CD14-positive monocyte (primary cell): ENCODE measurements at regions not wholly inside any gene's neighbourhood (a gene's known extent, or its start where the extent isn't known, plus 50 kb on each side); places are given as distances from the start of the nearest gene placed in this dataset.
"Not testable (repeated sequence)": the region's sequence is repeated elsewhere in the genome, so short reads cannot be mapped to it uniquely, and the experiment has no call there.

Experiments
- DNase-seq, 3 donors: peaks; one replicate each; pipeline ENCODE4 v3.0.0-alpha.2; 2011 to 2022
- H2AFZ ChIP-seq: 2 replicates; pipeline ENCODE4 v1.6.0; 2012; ENCODE audit warnings: mild to moderate bottlenecking, low read depth, low read length, inconsistent platforms; ENCODE audit not compliant: insufficient read depth, poor library complexity, severe bottlenecking
- H3K27ac ChIP-seq, 2 donors: 1 replicate in 1 of 2; 2 replicates in 1 of 2; pipeline ENCODE4 v1.5.1; 2012 to 2013; ENCODE audit warnings: low read length in 2 of 2, control low read depth in 1 of 2, inconsistent platforms in 1 of 2, low read depth in 1 of 2, mild to moderate bottlenecking in 1 of 2
- H3K27me3 ChIP-seq, 2 donors: one replicate each; pipeline versions ENCODE4 v1.6.0 to v1.6.1; 2011 to 2013; ENCODE audit warnings: low read length in 2 of 2; ENCODE audit not compliant: control insufficient read depth in 2 of 2, insufficient read depth in 2 of 2
- H3K36me3 ChIP-seq, 2 donors: replicated peaks in 1 of 2; 1 replicate in 1 of 2; 2 replicates in 1 of 2; pipeline versions ENCODE4 v1.5.1 to v1.6.1; 2012 to 2013; ENCODE audit warnings: low read length in 2 of 2, control low read depth in 1 of 2, inconsistent platforms in 1 of 2, mild to moderate bottlenecking in 1 of 2; ENCODE audit not compliant: insufficient read depth in 2 of 2, control insufficient read depth in 1 of 2
- H3K4me1 ChIP-seq, 2 donors: 1 replicate in 1 of 2; 2 replicates in 1 of 2; pipeline versions ENCODE4 v1.5.1 to v1.6.1; 2012 to 2013; ENCODE audit warnings: low read length in 2 of 2, control low read depth in 1 of 2, inconsistent platforms in 1 of 2, mild to moderate bottlenecking in 1 of 2, moderate library complexity in 1 of 2; ENCODE audit not compliant: insufficient read depth in 2 of 2, control insufficient read depth in 1 of 2
- H3K4me2 ChIP-seq: replicated peaks from 2 replicates; pipeline ENCODE3; 2012; ENCODE audit warnings: low read length, moderate library complexity, mild to moderate bottlenecking; ENCODE audit not compliant: poor library complexity, severe bottlenecking; ENCODE audit errors: extremely low read depth
- H3K4me3 ChIP-seq, 3 experiments: fragments of 200-600 bp in 1 of 3; sonication (generic) in 1 of 3; replicated peaks in 1 of 3; 1 replicate in 2 of 3; 2 replicates in 1 of 3; pipeline ENCODE4 v1.5.1; 2011 to 2013; ENCODE audit warnings: low read length in 3 of 3, mild to moderate bottlenecking in 3 of 3, control low read depth in 2 of 3, low read depth in 2 of 3, inconsistent platforms in 1 of 3, moderate library complexity in 1 of 3
- H3K79me2 ChIP-seq: 2 replicates; pipeline ENCODE4 v1.6.0; 2012; ENCODE audit warnings: mild to moderate bottlenecking, control low read depth, inconsistent platforms, low read length, moderate library complexity; ENCODE audit not compliant: insufficient read depth
- H3K9ac ChIP-seq: 2 replicates; pipeline ENCODE4 v1.6.0; 2017; ENCODE audit warnings: low read length, mild to moderate bottlenecking; ENCODE audit not compliant: insufficient read depth, poor library complexity, severe bottlenecking
- H3K9me3 ChIP-seq, 2 donors: replicated peaks in 1 of 2; 1 replicate in 1 of 2; 2 replicates in 1 of 2; pipeline versions ENCODE4 v1.5.1 to v1.6.1; 2012 to 2013; ENCODE audit warnings: low read length in 2 of 2, control low read depth in 1 of 2; ENCODE audit not compliant: control insufficient read depth in 1 of 2, insufficient read depth in 1 of 2
- H4K20me1 ChIP-seq: 2 replicates; pipeline ENCODE4 v1.6.0; 2012; ENCODE audit warnings: mild to moderate bottlenecking, low read length, control low read depth, moderate library complexity; ENCODE audit not compliant: insufficient read depth
- H3K27ac Mint-ChIP-seq, 7 donors: one replicate each; pipeline ENCODE4 v1.8.0; 2020; ENCODE audit warnings: mild to moderate bottlenecking in 7 of 7, mixed read lengths in 7 of 7, moderate library complexity in 6 of 7, inconsistent platforms in 2 of 7
- H3K27me3 Mint-ChIP-seq, 3 donors: one replicate each; pipeline ENCODE4 v1.8.0; 2021 to 2022; ENCODE audit warnings: low read depth in 3 of 3, mild to moderate bottlenecking in 3 of 3, mixed read lengths in 3 of 3, moderate library complexity in 3 of 3, inconsistent platforms in 1 of 3
- H3K36me3 Mint-ChIP-seq, 2 donors: one replicate each; pipeline ENCODE4 v1.8.0; 2020; ENCODE audit warnings: mixed read lengths in 2 of 2, inconsistent platforms in 1 of 2, mild to moderate bottlenecking in 1 of 2
- H3K4me1 Mint-ChIP-seq: one replicate; pipeline ENCODE4 v1.8.0; 2020; ENCODE audit warnings: mild to moderate bottlenecking, mixed read lengths
- H3K4me3 Mint-ChIP-seq, 2 donors: one replicate each; pipeline ENCODE4 v1.8.0; 2020; ENCODE audit warnings: mild to moderate bottlenecking in 2 of 2, mixed read lengths in 2 of 2, moderate library complexity in 1 of 2
- H3K9me3 Mint-ChIP-seq, 7 donors: one replicate each; pipeline ENCODE4 v1.8.0; 2020 to 2022; ENCODE audit warnings: mixed read lengths in 7 of 7, mild to moderate bottlenecking in 6 of 7, moderate library complexity in 6 of 7, inconsistent platforms in 2 of 7
- WGBS: methylation state at CpG from one replicate; pipeline ENCODE4 v1.1.5; 2013; ENCODE audit warnings: missing lambda C conversion rate; ENCODE audit not compliant: insufficient coverage; 5-methylcytosine and 5-hydroxymethylcytosine counted together
- intact Hi-C, 2 donors: fragments of 100-400 bp; cut with micrococcal nuclease; formaldehyde crosslinking; loops; one replicate each; pipeline versions ENCODE4 v1.15.0 to v1.15.1; 2023
- TF ChIP-seq, protein P1 (sequence below): fragments of 200-600 bp; IDR thresholded peaks from one replicate; pipeline ENCODE4 v1.8.0; 2022; ENCODE audit warnings: antibody characterized with exemption, mild to moderate bottlenecking

DNA sequence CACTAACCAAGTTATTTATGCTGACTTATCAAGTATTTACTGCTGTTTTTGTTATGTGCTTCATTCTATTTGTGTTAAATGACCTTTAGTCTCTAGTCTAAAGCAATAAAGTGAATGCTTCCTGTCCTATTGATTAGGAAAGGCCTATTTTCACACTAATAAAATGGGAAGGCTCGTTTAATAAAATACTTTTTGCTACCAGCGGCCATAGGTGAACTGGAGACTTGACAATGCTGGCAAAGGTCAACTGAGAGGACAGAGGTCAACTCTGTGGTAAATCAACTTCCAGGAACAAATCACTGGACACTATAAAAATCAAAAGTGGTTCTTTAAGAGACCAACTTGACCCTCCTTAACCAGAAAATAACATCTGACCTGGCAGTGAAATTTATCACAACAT, 634.3 kb downstream of the ISL1 start:
- Mint-ChIP-seq H3K27ac (no peak overlapping the region), H3K36me3 (no peaks in the 10 kb centered on the region), H3K4me1 (no peaks in the 10 kb centered on the region), H3K27me3 (no peaks in the 10 kb centered on the region), H3K4me3 (no peak overlapping the region), H3K9me3 (peaks cover 0 to 2% (median 0%) of the 10 kb centered on the region in 7 donors)
- Histone ChIP-seq H3K4me1 (no peaks in the 10 kb centered on the region), H3K4me2 (no peak overlapping the region), H3K9ac (no peak overlapping the region), H3K79me2 (no peaks in the 10 kb centered on the region), H3K9me3 (no peaks in the 10 kb centered on the region), H3K27ac (no peak overlapping the region), H2AFZ (no peak overlapping the region), H3K4me3 (no peak overlapping the region), H3K27me3 (no peaks in the 10 kb centered on the region), H3K36me3 (no peaks in the 10 kb centered on the region), H4K20me1 (no peaks in the 10 kb centered on the region)
- intact Hi-C loops = no loop called here
- TF ChIP-seq, protein P1, sequence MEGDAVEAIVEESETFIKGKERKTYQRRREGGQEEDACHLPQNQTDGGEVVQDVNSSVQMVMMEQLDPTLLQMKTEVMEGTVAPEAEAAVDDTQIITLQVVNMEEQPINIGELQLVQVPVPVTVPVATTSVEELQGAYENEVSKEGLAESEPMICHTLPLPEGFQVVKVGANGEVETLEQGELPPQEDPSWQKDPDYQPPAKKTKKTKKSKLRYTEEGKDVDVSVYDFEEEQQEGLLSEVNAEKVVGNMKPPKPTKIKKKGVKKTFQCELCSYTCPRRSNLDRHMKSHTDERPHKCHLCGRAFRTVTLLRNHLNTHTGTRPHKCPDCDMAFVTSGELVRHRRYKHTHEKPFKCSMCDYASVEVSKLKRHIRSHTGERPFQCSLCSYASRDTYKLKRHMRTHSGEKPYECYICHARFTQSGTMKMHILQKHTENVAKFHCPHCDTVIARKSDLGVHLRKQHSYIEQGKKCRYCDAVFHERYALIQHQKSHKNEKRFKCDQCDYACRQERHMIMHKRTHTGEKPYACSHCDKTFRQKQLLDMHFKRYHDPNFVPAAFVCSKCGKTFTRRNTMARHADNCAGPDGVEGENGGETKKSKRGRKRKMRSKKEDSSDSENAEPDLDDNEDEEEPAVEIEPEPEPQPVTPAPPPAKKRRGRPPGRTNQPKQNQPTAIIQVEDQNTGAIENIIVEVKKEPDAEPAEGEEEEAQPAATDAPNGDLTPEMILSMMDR = no peak
- DNase-seq = no peak
- WGBS = no CpG with 5 or more reads among the region's 2 CpGs

DNA sequence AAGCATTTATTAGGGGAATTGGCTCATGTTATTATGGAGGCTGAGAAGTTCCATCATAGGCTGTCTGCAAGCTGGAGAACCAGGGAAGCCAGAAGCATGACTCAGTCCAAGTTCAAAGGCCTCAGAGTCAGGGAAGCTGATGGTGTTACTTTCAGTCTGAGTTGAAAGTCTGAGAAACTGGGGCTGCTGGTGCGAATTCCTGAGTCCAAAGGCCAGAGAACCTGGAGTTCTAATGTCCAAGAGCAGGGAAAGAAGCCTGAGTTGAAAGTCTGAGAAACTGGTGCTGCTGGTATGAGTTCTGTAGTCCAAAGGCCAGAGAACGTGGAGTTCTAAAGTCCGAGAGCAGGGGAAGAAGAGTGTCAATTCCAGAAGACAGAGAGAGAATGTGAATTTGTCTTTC, 641.1 kb downstream of the ISL1 start:
- Mint-ChIP-seq H3K36me3 (no peaks in the 10 kb centered on the region), H3K4me3 (no peak overlapping the region)

DNA sequence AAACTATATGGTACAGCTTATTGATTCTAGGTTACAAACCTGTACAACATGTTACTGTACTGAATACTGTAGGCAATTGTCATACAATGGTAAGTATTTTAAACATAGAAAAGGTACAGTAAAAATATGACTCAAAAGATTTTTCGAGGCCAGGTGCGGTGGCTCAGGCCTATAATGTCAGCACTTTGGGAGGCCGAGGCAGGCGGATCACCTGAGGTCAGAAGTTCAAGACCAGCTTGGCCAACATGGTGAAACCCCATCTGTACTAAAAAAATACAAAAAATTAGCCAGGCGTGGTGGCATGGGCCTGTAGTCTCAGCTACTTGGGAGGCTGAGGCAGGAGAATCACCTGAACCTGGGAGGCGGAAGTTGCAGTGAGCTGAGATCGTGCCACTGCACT, 646.6 kb downstream of the ISL1 start:
- intact Hi-C loops, H3K27ac ChIP-seq, H3K79me2 ChIP-seq, H2AFZ ChIP-seq, H3K9ac ChIP-seq, H3K36me3 Mint-ChIP-seq, H3K27ac Mint-ChIP-seq, H3K36me3 ChIP-seq, H3K4me2 ChIP-seq, H3K4me3 ChIP-seq, H3K4me1 ChIP-seq, H3K27me3 Mint-ChIP-seq, DNase-seq, H3K9me3 ChIP-seq, H3K4me3 Mint-ChIP-seq, H3K4me1 Mint-ChIP-seq, H3K9me3 Mint-ChIP-seq, H4K20me1 ChIP-seq, H3K27me3 ChIP-seq: not testable (repeated sequence)
- WGBS = 95% methylated on average over 4 of the region's 7 CpGs

More for the DNA sequence above, 641.1 kb downstream of the ISL1 start:
- TF ChIP-seq, protein P1 = no peak
- H4K20me1 ChIP-seq = no peaks in the 10 kb centered on the region
- no peaks in the 10 kb centered on the region for H3K36me3 ChIP-seq
- H3K4me2 ChIP-seq = no peak overlapping the region
- intact Hi-C loops = no loop called here
- H3K4me3 ChIP-seq = no peak overlapping the region
- H3K27me3 ChIP-seq = no peaks in the 10 kb centered on the region
- no peak overlapping the region for H3K27ac ChIP-seq
- Mint-ChIP-seq H3K27ac (no peak overlapping the region), H3K4me1 (no peaks in the 10 kb centered on the region), H3K27me3 (no peaks in the 10 kb centered on the region), H3K9me3 (peaks cover 0 to 2% (median 0%) of the 10 kb centered on the region in 7 donors)
- no peaks in the 10 kb centered on the region for H3K4me1 ChIP-seq
- no peak for DNase-seq
- H3K9me3 ChIP-seq = no peaks in the 10 kb centered on the region
- H3K79me2 ChIP-seq = no peaks in the 10 kb centered on the region
- H2AFZ ChIP-seq = no peak overlapping the region
- 50% methylated on average over 2 of the region's 3 CpGs for WGBS
- no peak overlapping the region for H3K9ac ChIP-seq
